Lower lobe of right lung (tissue), 2 donors: ENCODE measurements at regions not wholly inside any gene's neighbourhood (a gene's known extent, or its start where the extent isn't known, plus 50 kb on each side); places are given as distances from the start of the nearest gene placed in this dataset.

Experiments
- ATAC-seq, 2 donors: fragments of 200-7000 bp; cut with Tn5 transposase; one replicate each; pipeline ENCODE4 v1.9.1; 2020 to 2022; ENCODE audit warnings: mild to moderate bottlenecking in 2 of 2, moderate library complexity in 2 of 2
- DNase-seq: peaks from one replicate; pipeline ENCODE4 v3.0.0-alpha.2; 2020
- H3K27ac ChIP-seq: fragments of 200-600 bp; one replicate; pipeline ENCODE4 v1.8.0; 2022
- H3K27me3 ChIP-seq: fragments of 200-600 bp; one replicate; pipeline ENCODE4 v1.8.0; 2022; ENCODE audit warnings: low read depth
- H3K36me3 ChIP-seq: fragments of 200-600 bp; one replicate; pipeline ENCODE4 v1.8.0; 2022; ENCODE audit warnings: mild to moderate bottlenecking
- H3K4me1 ChIP-seq: fragments of 200-600 bp; one replicate; pipeline ENCODE4 v1.8.0; 2022
- H3K4me3 ChIP-seq: fragments of 200-600 bp; one replicate; pipeline ENCODE4 v1.8.0; 2022; ENCODE audit warnings: mild to moderate bottlenecking
- H3K9me3 ChIP-seq: fragments of 200-600 bp; one replicate; pipeline ENCODE4 v1.8.0; 2022
- intact Hi-C: fragments of 100-400 bp; cut with DNase I; formaldehyde crosslinking; loops from one replicate; pipeline ENCODE4 v1.11.0; 2022
- TF ChIP-seq, protein P1 (sequence below): fragments of 200-600 bp; IDR thresholded peaks from one replicate; pipeline ENCODE4 v1.8.0; 2022; ENCODE audit warnings: antibody characterized with exemption, mild to moderate bottlenecking
- donor health status: DM: no; HTN: yes; CAD: no; lungs with severe emphysema.

GRCh38 chr7:39816462-39817060, 133.5 kb upstream of the CDK13 start:
- Histone ChIP-seq H3K27ac (no peak overlapping the region), H3K4me3 (no peak overlapping the region), H3K27me3 (peaks cover 23% of the 10 kb centered on the region), H3K9me3 (no peaks in the 10 kb centered on the region), H3K4me1 (no peaks in the 10 kb centered on the region), H3K36me3 (no peaks in the 10 kb centered on the region)
- DNase-seq (no peak), ATAC-seq (no peak)
- TF ChIP-seq, protein P1, sequence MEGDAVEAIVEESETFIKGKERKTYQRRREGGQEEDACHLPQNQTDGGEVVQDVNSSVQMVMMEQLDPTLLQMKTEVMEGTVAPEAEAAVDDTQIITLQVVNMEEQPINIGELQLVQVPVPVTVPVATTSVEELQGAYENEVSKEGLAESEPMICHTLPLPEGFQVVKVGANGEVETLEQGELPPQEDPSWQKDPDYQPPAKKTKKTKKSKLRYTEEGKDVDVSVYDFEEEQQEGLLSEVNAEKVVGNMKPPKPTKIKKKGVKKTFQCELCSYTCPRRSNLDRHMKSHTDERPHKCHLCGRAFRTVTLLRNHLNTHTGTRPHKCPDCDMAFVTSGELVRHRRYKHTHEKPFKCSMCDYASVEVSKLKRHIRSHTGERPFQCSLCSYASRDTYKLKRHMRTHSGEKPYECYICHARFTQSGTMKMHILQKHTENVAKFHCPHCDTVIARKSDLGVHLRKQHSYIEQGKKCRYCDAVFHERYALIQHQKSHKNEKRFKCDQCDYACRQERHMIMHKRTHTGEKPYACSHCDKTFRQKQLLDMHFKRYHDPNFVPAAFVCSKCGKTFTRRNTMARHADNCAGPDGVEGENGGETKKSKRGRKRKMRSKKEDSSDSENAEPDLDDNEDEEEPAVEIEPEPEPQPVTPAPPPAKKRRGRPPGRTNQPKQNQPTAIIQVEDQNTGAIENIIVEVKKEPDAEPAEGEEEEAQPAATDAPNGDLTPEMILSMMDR: no peak
- intact Hi-C loops: no loop called here

GRCh38 chr7:39819514-39819913, 130.5 kb upstream of the CDK13 start:
- DNase-seq: no peak
- peaks cover 23% of the 10 kb centered on the region for H3K27me3 ChIP-seq
- TF ChIP-seq, protein P1: no peak
- ATAC-seq: no peak
- intact Hi-C loops: no loop called here
- H3K36me3 ChIP-seq: no peaks in the 10 kb centered on the region
- no peak overlapping the region for H3K4me3 ChIP-seq
- no peaks in the 10 kb centered on the region for H3K4me1 ChIP-seq
- no peak overlapping the region for H3K27ac ChIP-seq
- no peaks in the 10 kb centered on the region for H3K9me3 ChIP-seq

DNA sequence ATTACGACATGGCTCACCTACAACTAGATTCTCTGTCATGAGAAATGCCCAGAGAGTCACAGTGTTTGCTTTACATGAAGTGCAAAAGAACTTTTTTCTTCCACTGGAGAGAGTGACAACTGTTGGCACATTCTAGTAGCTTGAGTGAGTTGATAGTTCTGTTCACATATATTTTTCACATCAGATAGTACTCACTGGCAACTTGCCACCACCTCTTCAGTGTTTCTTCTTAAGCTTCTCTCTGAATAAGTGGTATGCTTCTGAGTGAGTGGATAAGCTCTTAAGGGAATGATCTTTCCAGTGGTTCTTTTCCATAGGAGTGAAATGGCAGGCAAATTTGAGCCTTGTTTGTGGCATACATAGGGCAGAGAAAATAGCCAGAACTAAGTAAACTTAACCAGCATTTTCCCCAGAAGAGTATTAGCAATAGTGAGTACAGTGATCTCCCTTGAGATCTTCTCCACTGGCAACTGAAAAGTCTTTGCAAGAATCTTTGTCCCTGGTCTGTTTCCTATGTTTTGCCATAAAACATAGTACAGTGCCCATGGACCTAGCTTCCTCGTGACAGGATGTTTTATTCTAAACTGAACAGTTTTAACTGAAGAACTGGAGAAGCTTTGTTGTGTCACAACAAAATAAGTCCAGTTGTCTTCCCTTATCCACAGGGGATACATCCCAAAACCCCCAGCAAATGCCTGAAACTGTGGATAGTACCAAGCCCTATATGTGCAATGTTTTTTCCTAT, 125.4 kb upstream of the CDK13 start:
- Histone ChIP-seq H3K36me3 (no peaks in the 10 kb centered on the region), H3K27me3 (peaks cover 27% of the 10 kb centered on the region), H3K4me1 (no peaks in the 10 kb centered on the region), H3K27ac (no peak overlapping the region), H3K4me3 (no peak overlapping the region), H3K9me3 (no peaks in the 10 kb centered on the region)
- intact Hi-C loops: no loop called here
- DNase-seq (no peak), ATAC-seq (no peak)
- TF ChIP-seq, protein P1: no peak

DNA sequence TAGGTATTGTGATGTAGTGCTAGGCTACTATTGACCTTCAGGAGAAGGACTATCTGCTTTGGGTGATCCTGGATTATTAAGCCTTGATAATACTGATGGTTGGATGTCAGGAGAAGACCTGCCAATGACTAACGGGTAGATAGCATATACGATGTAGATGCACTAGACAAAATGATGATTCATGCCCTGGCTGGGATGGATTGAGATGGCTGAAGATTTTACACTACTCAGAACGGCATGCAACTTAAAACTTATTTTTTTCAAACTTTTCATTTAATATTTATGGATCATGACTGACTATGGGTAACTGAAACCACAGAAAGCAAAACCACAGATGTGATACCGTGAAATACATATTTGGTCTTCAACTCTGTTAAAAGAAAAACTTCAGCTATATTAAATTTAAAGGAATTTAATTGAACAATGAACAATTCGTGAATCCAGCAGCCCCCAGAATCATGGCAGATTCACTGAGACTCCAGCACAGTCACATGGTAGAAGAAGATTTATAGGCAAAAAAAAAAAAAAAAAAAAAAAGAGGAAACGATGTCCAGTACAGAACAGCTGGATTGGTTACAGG, 124.6 kb upstream of the CDK13 start:
- ATAC-seq (no peak), DNase-seq (no peak)
- TF ChIP-seq, protein P1: no peak
- intact Hi-C loops: no loop called here
- peaks cover 34% of the 10 kb centered on the region for H3K27me3 ChIP-seq
- no peak overlapping the region for H3K4me3 ChIP-seq
- H3K9me3 ChIP-seq: no peaks in the 10 kb centered on the region
- no peak overlapping the region for H3K27ac ChIP-seq
- H3K36me3 ChIP-seq: no peaks in the 10 kb centered on the region
- H3K4me1 ChIP-seq: no peaks in the 10 kb centered on the region

DNA sequence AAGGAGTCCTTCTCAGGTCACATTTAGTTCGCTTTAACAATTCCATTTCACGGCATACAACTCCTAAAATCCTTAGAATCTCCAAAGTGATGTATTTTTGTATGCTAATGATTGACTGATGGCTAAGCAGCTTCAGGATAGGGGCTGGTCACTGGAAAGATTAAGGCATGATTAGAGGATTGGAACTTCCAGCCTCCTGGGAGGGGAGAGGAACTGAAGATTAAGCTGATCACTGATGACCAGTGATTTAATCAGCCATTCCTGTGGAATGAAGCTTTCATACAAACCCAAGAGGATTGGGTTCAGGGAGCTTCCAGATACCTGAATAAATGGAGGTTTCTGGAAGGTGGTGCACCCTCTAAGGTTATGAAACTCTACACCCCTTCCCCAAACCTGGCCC, 123.9 kb upstream of the CDK13 start:
- Histone ChIP-seq H3K27me3 (peaks cover 41% of the 10 kb centered on the region), H3K4me1 (no peaks in the 10 kb centered on the region), H3K9me3 (no peaks in the 10 kb centered on the region), H3K27ac (no peak overlapping the region), H3K36me3 (no peaks in the 10 kb centered on the region), H3K4me3 (no peak overlapping the region)
- intact Hi-C loops: no loop called here
- TF ChIP-seq, protein P1: no peak
- no peak for DNase-seq
- ATAC-seq: no peak
